Ovary (tissue), 7 donors: ENCODE measurements at regions not wholly inside any gene's neighbourhood (a gene's known extent, or its start where the extent isn't known, plus 50 kb on each side); places are given as distances from the start of the nearest gene placed in this dataset.

Experiments
- DNase-seq, 5 donors: peaks; one replicate each; pipeline ENCODE4 v3.0.0-alpha.2; 2019 to 2020
- H3K27ac ChIP-seq, 2 donors: fragments of 200-600 bp; one replicate each; pipeline versions ENCODE4 v1.5.1 to v1.8.0; 2019 to 2022
- H3K27me3 ChIP-seq: fragments of 200-600 bp; one replicate; pipeline ENCODE4 v1.8.0; 2022
- H3K36me3 ChIP-seq: fragments of 200-600 bp; sonication (generic); one replicate; pipeline ENCODE4 v1.5.1; 2019
- H3K4me1 ChIP-seq: one replicate; pipeline ENCODE4 v1.8.1; 2013; ENCODE audit warnings: mild to moderate bottlenecking, moderate library complexity; ENCODE audit not compliant: insufficient read depth
- H3K4me3 ChIP-seq: fragments of 200-600 bp; sonication (generic); one replicate; pipeline ENCODE4 v1.5.1; 2017
- H3K9me3 ChIP-seq, 2 donors: fragments of 200-600 bp in 1 of 2; sonication (generic) in 1 of 2; one replicate each; pipeline versions ENCODE4 v1.5.1 to v1.8.1; 2013 to 2019; ENCODE audit warnings: mild to moderate bottlenecking in 1 of 2, moderate library complexity in 1 of 2
- EP300 ChIP-seq: sonication (generic); formaldehyde crosslinking; IDR thresholded peaks from one replicate; pipeline ENCODE4 v1.6.1; 2017; ENCODE audit warnings: antibody characterized with exemption
- POLR2A ChIP-seq: fragments of 450-650 bp; IDR thresholded peaks from one replicate; pipeline ENCODE4 v1.6.1; 2017; ENCODE audit warnings: antibody characterized with exemption, mild to moderate bottlenecking, moderate library complexity
- WGBS, 3 donors: extraction: QIAGEN DNeasy Blood & Tissue Kit in 1 of 3; methylation state at CpG; one replicate each; pipeline versions ENCODE4 v1.1.5 to v1.1.7; 2013 to 2017; 5-methylcytosine and 5-hydroxymethylcytosine counted together
- intact Hi-C, 4 donors: fragments of 100-400 bp; cut with DNase I; formaldehyde crosslinking; loops; one replicate each; pipeline versions ENCODE4 v1.11.0 to v1.15.1; 2022 to 2023
- TF ChIP-seq, protein P1 (sequence below), 3 donors: fragments of 450-650 bp in 2 of 3; fragments of 200-600 bp in 1 of 3; IDR thresholded peaks; one replicate each; pipeline versions ENCODE4 v1.5.1 to v1.8.0; 2016 to 2022; ENCODE audit warnings: antibody characterized with exemption in 3 of 3, mild to moderate bottlenecking in 1 of 3
- donor health status: DM: no; HTN: no; CAD: no; lungs with moderate emphysema.
- donor health status: DM: no; HTN: no; CAD: no.
- donor health status: Bipolar disorder and iron deficiency.
- donor health status: DM: no; HTN: no; CAD: no.
- donor health status: DM: yes; HTN: yes; CAD: no.

DNA sequence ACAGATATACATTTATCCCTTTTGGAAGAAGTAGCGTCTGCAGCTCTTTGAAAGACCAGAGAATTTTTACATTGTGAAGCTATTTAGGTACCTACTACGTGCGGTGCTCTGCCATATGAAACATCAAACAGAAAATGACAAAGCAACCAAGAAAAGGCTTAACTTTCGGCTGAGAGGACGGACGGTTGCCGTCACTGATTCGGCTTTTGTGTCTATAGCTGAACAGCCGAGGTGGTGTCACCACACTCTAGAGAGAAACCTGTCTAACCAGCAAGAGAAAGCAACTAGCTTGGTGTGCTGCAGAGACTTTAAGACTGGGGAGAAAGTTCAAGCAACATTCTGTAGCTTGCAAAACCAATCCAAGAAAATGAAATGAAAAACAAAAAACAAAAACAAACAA, 145.5 kb downstream of the SHOX start:
- Histone ChIP-seq H3K9me3 (no peaks in the 10 kb centered on the region), H3K4me1 (no peaks in the 10 kb centered on the region), H3K27ac (no peak overlapping the region), H3K4me3 (no peak overlapping the region), H3K36me3 (no peaks in the 10 kb centered on the region), H3K27me3 (no peaks in the 10 kb centered on the region)
- TF ChIP-seq EP300 = no peak
- intact Hi-C loops = no loop called here
- no peak for DNase-seq
- WGBS, 3 donors = 69 to 75% (median 75%) methylated on average over 9 of the region's 9 CpGs

DNA sequence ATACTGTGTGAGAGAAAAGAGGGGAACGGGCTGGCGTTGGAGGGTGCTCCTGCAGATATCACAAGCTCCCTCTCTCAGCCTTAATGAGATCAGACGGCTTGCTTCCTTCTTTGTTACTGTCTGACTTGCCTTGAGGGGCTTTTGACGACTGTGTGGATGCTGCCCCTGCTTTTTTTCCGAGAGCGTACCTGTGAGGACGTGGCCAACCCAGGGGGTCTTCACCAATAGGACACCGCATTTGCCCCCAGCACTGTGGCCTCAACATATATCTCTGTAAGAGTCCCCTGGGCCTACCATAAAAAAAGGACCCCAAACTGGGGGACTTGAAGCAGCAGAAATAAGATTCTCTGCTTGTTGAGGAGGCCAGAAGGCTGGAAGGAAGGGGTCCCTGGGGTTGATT, 143.9 kb downstream of the SHOX start:
- Histone ChIP-seq H3K4me1 (no peaks in the 10 kb centered on the region), H3K9me3 (no peaks in the 10 kb centered on the region), H3K4me3 (no peak overlapping the region), H3K27ac (no peak overlapping the region), H3K27me3 (no peaks in the 10 kb centered on the region), H3K36me3 (no peaks in the 10 kb centered on the region)
- TF ChIP-seq EP300 (no peak), POLR2A (no peak)
- TF ChIP-seq, protein P1, sequence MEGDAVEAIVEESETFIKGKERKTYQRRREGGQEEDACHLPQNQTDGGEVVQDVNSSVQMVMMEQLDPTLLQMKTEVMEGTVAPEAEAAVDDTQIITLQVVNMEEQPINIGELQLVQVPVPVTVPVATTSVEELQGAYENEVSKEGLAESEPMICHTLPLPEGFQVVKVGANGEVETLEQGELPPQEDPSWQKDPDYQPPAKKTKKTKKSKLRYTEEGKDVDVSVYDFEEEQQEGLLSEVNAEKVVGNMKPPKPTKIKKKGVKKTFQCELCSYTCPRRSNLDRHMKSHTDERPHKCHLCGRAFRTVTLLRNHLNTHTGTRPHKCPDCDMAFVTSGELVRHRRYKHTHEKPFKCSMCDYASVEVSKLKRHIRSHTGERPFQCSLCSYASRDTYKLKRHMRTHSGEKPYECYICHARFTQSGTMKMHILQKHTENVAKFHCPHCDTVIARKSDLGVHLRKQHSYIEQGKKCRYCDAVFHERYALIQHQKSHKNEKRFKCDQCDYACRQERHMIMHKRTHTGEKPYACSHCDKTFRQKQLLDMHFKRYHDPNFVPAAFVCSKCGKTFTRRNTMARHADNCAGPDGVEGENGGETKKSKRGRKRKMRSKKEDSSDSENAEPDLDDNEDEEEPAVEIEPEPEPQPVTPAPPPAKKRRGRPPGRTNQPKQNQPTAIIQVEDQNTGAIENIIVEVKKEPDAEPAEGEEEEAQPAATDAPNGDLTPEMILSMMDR (IDR thresholded peaks at IDR 0.05) = no peak
- no peak for DNase-seq
- intact Hi-C loops = no loop called here
- WGBS, 3 donors = 67 to 75% (median 69%) methylated on average over 8 of the region's 8 CpGs

DNA sequence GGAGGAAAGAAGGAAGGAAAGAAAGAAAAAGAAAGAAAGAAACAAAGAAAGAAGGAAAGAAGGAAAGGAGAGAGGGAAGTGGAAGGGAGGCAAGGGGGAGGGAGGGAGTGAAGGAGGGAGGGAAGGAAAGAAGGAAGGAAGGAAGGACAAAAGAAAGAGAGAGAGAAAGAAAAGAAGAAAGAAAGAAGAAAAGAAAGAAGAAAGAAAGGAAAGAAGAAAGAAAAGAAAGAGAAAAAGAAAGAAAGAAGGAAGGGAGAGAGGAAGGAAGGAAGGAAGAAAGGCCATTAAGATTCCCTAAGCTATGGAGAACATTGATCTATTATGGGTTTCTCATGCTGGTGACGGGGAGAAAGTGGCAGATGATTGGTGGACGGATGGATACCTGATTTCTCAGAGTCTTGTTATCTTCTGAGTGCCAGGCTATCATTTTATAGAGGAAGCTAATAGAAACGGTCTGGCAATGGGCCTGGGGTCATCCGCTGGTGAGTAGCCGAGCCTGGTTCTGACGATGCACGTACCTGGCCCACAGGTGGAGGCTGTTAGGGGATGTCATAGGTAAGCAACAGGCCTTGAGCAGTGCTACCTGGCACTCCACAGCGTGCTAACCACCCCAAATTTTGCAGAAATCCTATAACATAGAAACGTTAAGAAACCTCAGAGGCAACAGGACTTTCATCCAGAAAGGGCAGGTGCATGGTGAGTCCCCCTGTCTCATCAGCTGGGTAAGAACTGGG, 142.9 kb downstream of the SHOX start:
- Histone ChIP-seq H3K27ac (no peak overlapping the region), H3K36me3 (no peaks in the 10 kb centered on the region), H3K4me3 (no peak overlapping the region), H3K4me1 (no peaks in the 10 kb centered on the region), H3K27me3 (no peaks in the 10 kb centered on the region), H3K9me3 (no peaks in the 10 kb centered on the region)
- DNase-seq = no peak
- intact Hi-C loops = no loop called here
- no peak for TF ChIP-seq EP300
- TF ChIP-seq POLR2A = no peak
- TF ChIP-seq, protein P1 (IDR thresholded peaks at IDR 0.05) = no peak
- 72 to 79% (median 78%) methylated on average over 9 of the region's 9 CpGs for WGBS, 3 donors

DNA sequence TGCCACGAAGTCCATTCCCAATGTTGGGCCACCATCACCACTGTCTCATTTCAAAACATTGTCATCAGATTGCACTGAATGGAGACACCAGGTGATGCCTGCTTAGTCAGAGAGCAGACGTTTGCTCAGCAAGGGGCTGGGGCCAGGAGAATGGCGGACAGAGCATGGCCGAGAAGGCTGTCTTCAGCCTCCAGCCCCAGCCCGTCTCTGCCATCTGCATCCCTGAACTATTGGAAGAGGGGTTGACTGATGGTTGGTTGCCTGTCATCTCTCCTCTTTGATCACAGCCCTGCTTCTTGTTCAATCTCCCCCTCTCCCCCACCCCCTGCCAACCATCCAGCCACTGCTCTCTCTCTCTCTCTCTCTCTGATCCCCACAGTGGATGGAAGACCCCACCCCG, 140.9 kb downstream of the SHOX start:
- H3K9me3 ChIP-seq = no peaks in the 10 kb centered on the region
- no peaks in the 10 kb centered on the region for H3K36me3 ChIP-seq
- no peaks in the 10 kb centered on the region for H3K4me1 ChIP-seq
- H3K4me3 ChIP-seq = no peak overlapping the region
- no peak overlapping the region for H3K27ac ChIP-seq
- WGBS, 3 donors = 74 to 80% (median 80%) methylated on average over 6 of the region's 6 CpGs
- no peak for DNase-seq
- H3K27me3 ChIP-seq = no peaks in the 10 kb centered on the region
- TF ChIP-seq, protein P1 (IDR thresholded peaks at IDR 0.05) = no peak
- no peak for TF ChIP-seq EP300
- no peak for TF ChIP-seq POLR2A
- intact Hi-C loops = no loop called here

DNA sequence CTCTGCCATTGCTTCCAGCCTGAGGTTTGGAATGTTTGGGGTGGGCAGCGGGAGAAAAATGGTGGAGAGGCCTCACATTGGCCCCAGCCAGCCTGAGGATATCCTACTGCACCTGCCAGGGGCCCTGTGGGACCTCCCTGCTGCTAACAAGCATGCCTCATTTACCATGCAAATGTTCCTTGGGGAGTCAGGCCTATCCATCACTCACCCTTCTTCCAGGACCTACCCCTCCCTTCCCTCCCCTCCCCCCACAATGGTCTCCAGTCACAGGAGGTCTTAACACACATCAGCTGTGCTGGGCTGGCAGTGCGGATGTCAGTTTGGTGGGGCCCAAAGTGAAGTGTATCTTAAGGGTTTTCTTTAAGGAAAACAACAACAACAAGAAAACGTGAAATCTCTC, 139.2 kb downstream of the SHOX start:
- intact Hi-C loops = no loop called here
- H3K27me3 ChIP-seq = no peaks in the 10 kb centered on the region
- no peak overlapping the region for H3K4me3 ChIP-seq
- no peaks in the 10 kb centered on the region for H3K9me3 ChIP-seq
- TF ChIP-seq EP300 = no peak
- TF ChIP-seq, protein P1 (IDR thresholded peaks at IDR 0.05) = no peak
- no peak for TF ChIP-seq POLR2A
- 20 to 28% (median 24%) methylated on average over 3 of the region's 3 CpGs for WGBS, 3 donors
- no peaks in the 10 kb centered on the region for H3K4me1 ChIP-seq
- H3K36me3 ChIP-seq = no peaks in the 10 kb centered on the region
- no peak for DNase-seq
- H3K27ac ChIP-seq = no peak overlapping the region
